Naive B cell (primary cell): ENCODE measurements at regions not wholly inside any gene's neighbourhood (a gene's known extent, or its start where the extent isn't known, plus 50 kb on each side); places are given as distances from the start of the nearest gene placed in this dataset.

ENCODE experiments used
- ATAC-seq, 2 donors: fragments of 150-1000 bp; cut with Tn5 transposase; 2 replicates each; pipeline ENCODE4 v1.10.0; 2021; ENCODE audit warnings: low read depth in 2 of 2, mild to moderate bottlenecking in 2 of 2, moderate library complexity in 2 of 2
- DNase-seq: peaks from one replicate; pipeline ENCODE4 v3.0.0; 2022
- H3K27ac Mint-ChIP-seq, 6 donors: one replicate each; pipeline ENCODE4 v1.8.0; 2020 to 2022; ENCODE audit warnings: mild to moderate bottlenecking in 6 of 6, mixed read lengths in 6 of 6, moderate library complexity in 5 of 6, inconsistent platforms in 2 of 6
- H3K27me3 Mint-ChIP-seq, 3 donors: one replicate each; pipeline ENCODE4 v1.8.0; 2021 to 2022; ENCODE audit warnings: mixed read lengths in 3 of 3, mild to moderate bottlenecking in 1 of 3
- H3K36me3 Mint-ChIP-seq, 2 donors: one replicate each; pipeline ENCODE4 v1.8.0; 2020 to 2022; ENCODE audit warnings: mixed read lengths in 2 of 2, inconsistent platforms in 1 of 2, mild to moderate bottlenecking in 1 of 2
- H3K4me1 Mint-ChIP-seq, 3 donors: one replicate each; pipeline ENCODE4 v1.8.0; 2020 to 2022; ENCODE audit warnings: mixed read lengths in 3 of 3, inconsistent platforms in 1 of 3, mild to moderate bottlenecking in 1 of 3, moderate library complexity in 1 of 3
- H3K4me3 Mint-ChIP-seq, 8 donors: one replicate each; pipeline ENCODE4 v1.8.0; 2020 to 2022; ENCODE audit warnings: mild to moderate bottlenecking in 8 of 8, mixed read lengths in 8 of 8, moderate library complexity in 8 of 8, inconsistent platforms in 2 of 8
- H3K9me3 Mint-ChIP-seq, 7 donors: one replicate each; pipeline ENCODE4 v1.8.0; 2020 to 2022; ENCODE audit warnings: mixed read lengths in 7 of 7, mild to moderate bottlenecking in 5 of 7, inconsistent platforms in 2 of 7, moderate library complexity in 1 of 7

DNA sequence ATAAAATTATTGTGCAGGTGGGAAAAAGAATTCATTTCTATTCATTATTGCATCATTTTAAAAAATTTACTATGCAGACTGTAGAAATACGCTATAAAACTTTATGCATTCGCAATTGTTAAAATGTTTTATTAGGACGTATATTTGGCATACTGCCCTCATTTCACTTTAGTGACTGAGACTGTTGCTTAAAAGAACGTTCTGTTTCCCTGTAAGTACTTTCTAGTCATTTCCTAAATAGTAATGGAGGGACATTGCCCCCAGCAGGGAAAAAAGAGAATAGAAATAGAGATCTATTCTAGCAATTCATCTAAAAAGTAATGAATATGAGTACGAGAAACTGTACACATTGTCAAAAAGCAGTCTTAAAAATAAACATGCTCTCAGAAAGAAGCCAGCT is 1295.8 kb upstream of the TENM3 start:
- no peak for ATAC-seq
- Mint-ChIP-seq H3K27ac (no peak overlapping the region), H3K9me3 (peaks cover 0 to 7% (median 0%) of the 10 kb centered on the region in 7 donors), H3K4me1 (no peaks in the 10 kb centered on the region), H3K27me3 (no peaks in the 10 kb centered on the region), H3K36me3 (no peaks in the 10 kb centered on the region), H3K4me3 (no peak overlapping the region)
- no peak for DNase-seq

DNA sequence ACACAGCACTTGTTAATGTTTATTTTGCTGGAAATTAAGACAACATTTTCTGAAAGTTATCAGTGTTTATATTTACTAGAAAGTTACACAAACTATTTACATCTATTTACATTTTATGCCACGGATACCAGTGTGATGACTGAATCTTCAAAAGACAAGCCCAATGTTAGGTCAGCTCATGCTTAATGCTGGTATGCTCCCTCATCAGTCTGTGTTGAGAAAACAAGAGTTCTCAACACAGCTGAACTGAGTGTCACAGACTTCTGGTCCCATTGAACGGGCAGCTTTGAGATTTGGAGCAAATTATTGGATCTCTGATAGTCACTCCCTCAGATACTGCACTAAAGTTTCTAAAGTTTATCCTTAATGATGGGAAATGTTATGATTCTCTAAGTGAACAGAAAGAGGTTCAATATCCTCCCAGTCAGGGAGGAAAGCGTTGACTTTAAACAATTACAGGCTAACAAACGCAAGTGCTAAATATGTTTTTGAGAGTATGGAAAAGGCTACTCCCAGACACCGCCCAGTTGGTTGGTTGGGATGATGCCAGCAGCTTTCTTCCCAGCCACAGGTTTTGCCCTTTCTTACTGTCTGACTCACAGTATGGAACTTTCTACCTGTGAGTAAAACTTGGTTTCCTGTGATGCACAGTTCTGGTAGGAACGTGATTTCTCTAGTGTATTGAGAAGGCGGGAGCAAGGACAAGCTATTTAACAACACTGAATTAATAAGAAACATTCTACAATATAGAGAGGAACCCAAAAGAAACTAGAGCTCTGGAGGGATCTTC is 1293.6 kb upstream of the TENM3 start:
- no peak for DNase-seq
- H3K4me3 Mint-ChIP-seq: no peak overlapping the region
- ATAC-seq: no peak
- H3K27ac Mint-ChIP-seq: no peak overlapping the region
- H3K36me3 Mint-ChIP-seq: no peaks in the 10 kb centered on the region
- no peaks in the 10 kb centered on the region for H3K4me1 Mint-ChIP-seq
- peaks cover 0 to 7% (median 0%) of the 10 kb centered on the region in 7 donors for H3K9me3 Mint-ChIP-seq
- H3K27me3 Mint-ChIP-seq: no peaks in the 10 kb centered on the region

DNA sequence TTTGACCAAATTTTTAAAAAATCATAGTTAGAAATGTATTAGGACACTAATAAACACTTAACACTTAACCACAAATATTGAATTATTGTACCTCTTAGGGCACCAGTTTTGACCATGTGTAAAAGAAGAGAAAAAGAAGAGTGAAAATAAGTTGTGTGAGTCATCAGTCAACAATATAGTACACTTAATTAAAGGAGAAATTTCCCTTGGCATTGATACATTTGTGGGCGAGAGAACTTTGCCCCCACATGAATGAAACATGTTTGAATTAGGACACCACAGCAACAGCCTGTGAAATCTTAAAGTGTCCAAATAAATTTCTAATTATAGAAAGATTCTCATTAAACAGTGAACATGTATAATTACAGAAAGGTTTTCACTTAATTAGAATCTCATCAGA is 1292.8 kb upstream of the TENM3 start:
- DNase-seq (no peak), ATAC-seq (no peak)
- Mint-ChIP-seq H3K4me3 (no peak overlapping the region), H3K36me3 (no peaks in the 10 kb centered on the region), H3K27ac (no peak overlapping the region), H3K27me3 (no peaks in the 10 kb centered on the region), H3K4me1 (no peaks in the 10 kb centered on the region), H3K9me3 (peaks cover 0 to 7% (median 0%) of the 10 kb centered on the region in 7 donors)

DNA sequence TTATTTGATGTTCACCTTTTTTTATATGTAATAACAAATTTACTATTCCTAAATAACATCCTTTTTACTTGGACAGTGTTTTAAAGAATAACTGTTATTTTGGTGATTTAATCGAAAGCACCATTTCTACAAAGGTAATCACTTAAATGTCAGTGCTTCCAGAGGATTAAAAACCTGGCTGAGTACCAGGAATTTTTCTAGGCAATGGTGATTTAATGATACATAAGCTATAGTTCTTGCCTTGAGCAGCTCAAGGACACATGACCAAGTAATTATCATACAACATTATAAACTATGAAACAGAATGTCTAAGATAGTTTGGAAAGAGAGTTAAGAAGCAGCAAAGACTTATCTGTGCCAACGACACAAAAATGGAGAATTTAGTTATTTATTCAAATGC is 1291.9 kb upstream of the TENM3 start:
- peaks cover 0 to 3% (median 0%) of the 10 kb centered on the region in 7 donors for H3K9me3 Mint-ChIP-seq
- DNase-seq: no peak
- ATAC-seq: no peak

DNA sequence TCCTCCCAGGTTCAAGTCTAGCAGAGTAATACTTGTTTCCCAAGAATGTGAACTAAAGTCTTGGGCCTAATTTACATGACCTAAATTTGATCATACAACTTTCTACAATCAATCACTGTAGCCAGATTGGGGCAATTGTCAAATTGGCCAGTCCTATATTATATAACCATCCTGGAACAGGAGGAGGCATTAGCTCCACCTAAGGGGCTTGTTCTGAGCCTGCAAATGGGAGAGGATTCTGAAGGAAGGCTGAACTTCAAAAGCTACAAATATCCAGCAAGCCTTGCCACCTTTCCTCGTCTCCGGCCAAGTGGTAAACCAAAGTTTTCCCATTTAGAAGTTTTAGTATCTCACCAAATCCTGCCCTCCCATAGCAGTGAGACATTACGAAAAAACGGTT is 1289.6 kb upstream of the TENM3 start:
- Mint-ChIP-seq H3K27ac (no peak overlapping the region), H3K36me3 (no peaks in the 10 kb centered on the region), H3K4me3 (no peak overlapping the region), H3K27me3 (no peaks in the 10 kb centered on the region), H3K9me3 (no peaks in the 10 kb centered on the region), H3K4me1 (no peaks in the 10 kb centered on the region)
- ATAC-seq (no peak), DNase-seq (no peak)

More for the DNA sequence above, 1291.9 kb upstream of the TENM3 start:
- no peak overlapping the region for H3K4me3 Mint-ChIP-seq
- no peaks in the 10 kb centered on the region for H3K4me1 Mint-ChIP-seq
- H3K27me3 Mint-ChIP-seq: no peaks in the 10 kb centered on the region
- no peaks in the 10 kb centered on the region for H3K36me3 Mint-ChIP-seq
- no peak overlapping the region for H3K27ac Mint-ChIP-seq

DNA sequence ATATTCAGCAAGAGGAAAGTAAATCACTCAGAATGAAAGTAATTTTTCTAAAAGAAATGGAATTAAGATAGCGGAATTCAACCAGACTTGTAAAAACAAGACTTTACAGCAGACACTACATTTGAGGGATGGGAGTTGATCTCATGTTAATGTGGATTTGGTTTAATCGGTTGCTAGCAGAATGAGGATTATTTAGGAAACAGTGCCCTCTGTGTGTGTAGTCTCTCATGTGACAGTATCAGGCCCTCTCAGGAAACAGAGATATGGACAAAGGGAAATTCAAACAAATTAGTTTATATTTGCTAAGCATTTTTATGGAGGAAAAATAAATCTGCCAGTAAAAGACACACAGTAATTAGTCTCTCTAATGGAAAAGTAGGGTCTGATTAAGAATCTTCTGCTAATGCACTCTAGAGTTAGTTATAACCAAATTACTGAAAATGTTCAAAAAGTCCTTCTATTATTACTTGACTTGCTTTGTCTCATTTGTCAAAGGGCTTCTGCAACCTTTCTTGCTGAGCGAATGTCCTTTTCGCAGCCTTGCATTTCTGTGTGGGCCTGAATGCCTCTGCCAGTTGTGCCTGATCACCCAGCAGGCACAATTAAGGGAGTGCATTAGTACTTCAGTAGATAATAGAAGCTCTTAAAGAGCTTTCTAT is 1282.3 kb upstream of the TENM3 start:
- no peak overlapping the region for H3K27ac Mint-ChIP-seq

DNA sequence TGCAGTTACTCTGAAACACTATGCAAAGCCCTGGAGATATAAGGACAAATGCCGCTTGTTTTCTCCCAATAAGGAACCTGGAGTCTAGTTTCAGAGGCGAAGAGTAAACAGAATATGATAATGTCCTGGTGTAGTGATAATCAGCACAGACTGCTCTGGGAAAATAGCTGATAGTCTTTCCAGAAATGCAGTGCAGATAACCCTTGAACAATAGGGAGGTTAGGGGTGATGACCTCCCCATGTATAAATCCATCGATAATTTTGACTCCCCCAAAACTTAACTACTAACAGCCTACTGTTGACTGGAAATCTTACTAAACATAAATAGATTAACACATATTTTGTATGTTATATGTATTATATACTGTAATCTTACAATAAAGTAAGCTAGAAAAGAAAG is 1280.9 kb upstream of the TENM3 start:
- no peaks in the 10 kb centered on the region for H3K4me1 Mint-ChIP-seq
- peaks cover 0 to 4% (median 0%) of the 10 kb centered on the region in 7 donors for H3K9me3 Mint-ChIP-seq
- no peaks in the 10 kb centered on the region for H3K36me3 Mint-ChIP-seq
- H3K27me3 Mint-ChIP-seq: no peaks in the 10 kb centered on the region
- H3K27ac Mint-ChIP-seq: no peak overlapping the region
- DNase-seq: no peak
- H3K4me3 Mint-ChIP-seq: no peak overlapping the region
- no peak for ATAC-seq

More for the DNA sequence above, 1282.3 kb upstream of the TENM3 start:
- ATAC-seq (no peak), DNase-seq (no peak)
- Mint-ChIP-seq H3K9me3 (peaks cover 0 to 4% (median 0%) of the 10 kb centered on the region in 7 donors), H3K36me3 (no peaks in the 10 kb centered on the region), H3K4me1 (no peaks in the 10 kb centered on the region), H3K4me3 (no peak overlapping the region), H3K27me3 (no peaks in the 10 kb centered on the region)

DNA sequence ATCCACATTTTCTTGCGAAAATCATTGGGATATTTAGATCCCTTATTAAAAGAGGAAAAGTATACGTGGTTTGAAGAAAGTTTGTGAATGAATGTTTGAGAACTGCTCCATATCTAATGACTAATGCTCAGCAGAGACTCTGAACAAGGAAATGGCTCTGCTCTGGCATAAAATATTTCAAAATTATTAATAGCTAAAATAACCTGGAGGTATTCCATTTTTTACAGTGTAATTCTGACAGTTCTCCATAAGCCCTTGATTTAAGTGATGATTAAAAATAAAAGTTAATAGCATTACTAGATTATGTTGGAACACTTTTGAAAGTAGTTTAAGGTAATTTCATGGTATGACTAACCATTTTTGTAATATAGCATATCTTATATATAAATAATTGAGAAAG is 1276.9 kb upstream of the TENM3 start:
- Mint-ChIP-seq H3K4me1 (no peaks in the 10 kb centered on the region), H3K27me3 (no peaks in the 10 kb centered on the region), H3K36me3 (no peaks in the 10 kb centered on the region), H3K27ac (no peak overlapping the region), H3K9me3 (peaks cover 0 to 8% (median 0%) of the 10 kb centered on the region in 7 donors), H3K4me3 (no peak overlapping the region)
- no peak for ATAC-seq
- no peak for DNase-seq

DNA sequence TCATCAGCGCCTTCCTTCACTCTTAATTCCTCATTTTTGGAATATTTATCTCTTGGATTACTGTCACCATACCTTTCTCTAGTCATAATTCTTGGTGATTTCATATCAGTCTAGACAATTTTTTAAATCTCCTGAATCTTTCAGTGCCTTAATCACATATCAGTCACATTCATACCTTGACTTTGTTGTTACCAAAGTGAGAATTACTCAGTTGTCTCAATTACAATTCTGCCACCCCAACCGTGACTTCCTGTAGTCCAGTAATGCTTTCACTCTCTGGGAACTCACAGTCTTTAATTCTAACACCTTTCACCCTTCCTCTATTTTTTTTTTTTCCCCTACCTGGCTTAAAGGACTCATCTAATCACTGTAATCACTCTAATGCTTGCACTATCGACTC is 1275.3 kb upstream of the TENM3 start:
- Mint-ChIP-seq H3K27me3 (peaks cover 0 to 2% (median 0%) of the 10 kb centered on the region in 3 donors), H3K36me3 (no peaks in the 10 kb centered on the region), H3K9me3 (peaks cover 0 to 8% (median 0%) of the 10 kb centered on the region in 7 donors), H3K4me3 (no peak overlapping the region), H3K27ac (no peak overlapping the region), H3K4me1 (no peaks in the 10 kb centered on the region)
- no peak for DNase-seq
- ATAC-seq: no peak

DNA sequence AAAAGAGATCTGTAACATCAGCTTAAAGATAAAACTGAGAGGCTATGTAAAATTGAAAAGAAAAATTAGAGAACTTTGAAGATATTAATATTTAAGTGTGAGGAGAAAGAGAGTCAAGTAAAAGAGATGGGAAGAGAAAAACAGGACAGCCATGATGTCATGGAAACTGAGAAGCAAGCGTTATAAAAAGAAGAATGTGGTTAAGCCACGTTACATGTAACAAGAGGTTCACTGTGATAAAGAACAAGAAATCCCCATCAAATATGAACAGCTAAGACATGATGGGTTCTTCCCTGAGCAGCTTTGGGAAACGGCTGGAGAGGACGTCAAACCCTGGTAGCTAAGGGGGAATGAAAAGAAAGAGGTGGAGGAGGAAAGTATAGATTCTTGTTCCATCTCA is 1269.3 kb upstream of the TENM3 start:
- Mint-ChIP-seq H3K9me3 (peaks cover 0 to 2% (median 0%) of the 10 kb centered on the region in 7 donors), H3K27me3 (peaks cover 0 to 4% (median 0%) of the 10 kb centered on the region in 3 donors), H3K27ac (no peak overlapping the region), H3K4me1 (no peaks in the 10 kb centered on the region), H3K4me3 (no peak overlapping the region), H3K36me3 (no peaks in the 10 kb centered on the region)
- DNase-seq (no peak), ATAC-seq (no peak)

DNA sequence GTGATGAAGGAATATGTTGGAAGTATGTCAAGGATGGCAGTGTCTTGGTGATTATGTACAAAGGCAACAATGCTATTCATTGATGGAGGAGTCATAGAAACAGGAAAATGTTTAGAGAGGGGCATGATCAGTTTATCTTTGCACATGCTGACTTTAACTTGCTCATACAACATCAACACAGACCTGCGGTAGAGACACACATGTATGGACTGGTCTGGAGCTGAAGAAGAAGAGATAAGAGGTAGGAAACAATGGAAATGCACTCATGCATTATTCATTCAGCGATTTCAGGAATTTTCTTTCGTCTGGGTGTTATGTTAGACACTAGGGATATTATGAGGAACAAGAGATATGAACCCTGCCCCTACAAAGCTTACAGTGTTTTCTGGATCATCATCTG is 1252.3 kb upstream of the TENM3 start:
- Mint-ChIP-seq H3K9me3 (peaks cover 0 to 4% (median 0%) of the 10 kb centered on the region in 7 donors), H3K36me3 (no peaks in the 10 kb centered on the region), H3K27ac (no peak overlapping the region), H3K4me3 (no peak overlapping the region), H3K27me3 (no peaks in the 10 kb centered on the region), H3K4me1 (no peaks in the 10 kb centered on the region)
- DNase-seq (no peak), ATAC-seq (no peak)

DNA sequence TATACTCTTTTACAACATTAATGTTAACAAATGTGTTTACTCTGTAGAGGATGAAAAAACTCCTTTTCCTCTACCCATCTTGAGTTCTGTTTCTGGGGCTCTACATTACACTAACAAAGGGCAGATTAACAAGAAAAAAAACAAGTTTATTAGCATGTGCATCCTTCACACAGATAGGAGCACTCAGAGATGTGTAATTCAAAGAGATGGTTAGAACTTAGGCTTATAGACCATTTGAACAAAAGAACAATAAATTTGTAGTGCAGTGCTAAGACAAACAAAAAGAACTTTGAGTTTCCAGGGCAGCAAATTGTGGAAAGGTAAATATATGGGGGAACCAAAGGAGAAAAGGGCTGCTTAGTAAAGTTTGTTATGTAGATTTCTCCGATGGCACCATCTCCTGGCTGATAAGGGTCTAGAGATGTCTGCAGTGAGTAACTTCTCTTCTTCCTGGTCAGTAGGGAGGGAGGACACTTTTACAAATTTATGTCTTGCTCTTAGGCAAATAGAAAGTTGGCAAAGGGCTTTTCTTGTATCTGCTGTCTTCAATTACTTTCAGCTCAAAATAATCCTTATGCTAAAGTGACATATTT is 1249.9 kb upstream of the TENM3 start:
- H3K27me3 Mint-ChIP-seq: no peaks in the 10 kb centered on the region
- H3K4me1 Mint-ChIP-seq: no peaks in the 10 kb centered on the region
- peaks cover 0 to 4% (median 2%) of the 10 kb centered on the region in 7 donors for H3K9me3 Mint-ChIP-seq
- ATAC-seq (no peak), DNase-seq (no peak)
- H3K36me3 Mint-ChIP-seq: no peaks in the 10 kb centered on the region
- no peak overlapping the region for H3K27ac Mint-ChIP-seq
- H3K4me3 Mint-ChIP-seq: no peak overlapping the region

DNA sequence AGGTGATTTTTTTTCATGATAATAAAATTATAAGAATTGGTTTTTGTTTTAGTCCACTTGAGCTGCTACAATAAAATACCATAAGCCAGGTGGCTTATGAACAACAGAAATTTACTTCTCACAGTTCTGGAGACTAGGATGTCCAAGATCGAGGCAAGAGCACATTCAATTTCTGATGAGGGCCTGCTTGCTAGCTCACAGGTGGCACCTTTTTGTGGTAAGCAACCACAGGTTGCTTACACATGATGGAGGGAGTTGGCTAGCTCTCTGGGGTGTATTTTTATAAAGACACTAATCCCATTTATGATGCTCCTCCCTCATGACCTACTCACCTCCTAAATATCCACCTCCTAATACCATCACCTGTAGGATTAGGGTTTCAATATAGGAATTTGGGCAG is 1248.5 kb upstream of the TENM3 start:
- DNase-seq: no peak
- ATAC-seq: no peak
- Mint-ChIP-seq H3K4me3 (no peak overlapping the region), H3K27me3 (no peaks in the 10 kb centered on the region), H3K27ac (no peak overlapping the region), H3K36me3 (no peaks in the 10 kb centered on the region), H3K9me3 (peaks cover 0 to 4% (median 2%) of the 10 kb centered on the region in 7 donors), H3K4me1 (no peaks in the 10 kb centered on the region)

DNA sequence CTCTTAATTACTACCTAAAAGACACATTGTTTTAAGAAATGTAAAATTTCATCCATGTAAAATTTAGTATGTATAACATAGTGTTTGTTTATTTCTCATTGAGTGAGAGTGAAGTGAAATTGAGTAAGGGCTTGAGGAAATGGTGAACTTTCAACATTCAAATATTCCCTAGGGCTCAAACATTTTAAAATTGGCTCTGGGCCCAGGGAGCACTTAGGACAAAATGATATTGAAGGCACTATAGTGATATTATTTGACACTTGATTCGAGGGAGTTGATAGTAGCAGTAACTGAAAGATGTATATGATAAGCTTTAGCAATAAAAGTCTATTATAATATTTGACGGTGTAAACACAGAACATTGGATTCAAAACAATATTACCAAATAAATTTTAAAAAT is 1244.0 kb upstream of the TENM3 start:
- no peak for ATAC-seq
- no peaks in the 10 kb centered on the region for H3K27me3 Mint-ChIP-seq
- no peak for DNase-seq
- H3K4me3 Mint-ChIP-seq: no peak overlapping the region
- H3K27ac Mint-ChIP-seq: no peak overlapping the region
- H3K9me3 Mint-ChIP-seq: peaks cover 3 to 12% (median 6%) of the 10 kb centered on the region in 7 donors
- H3K4me1 Mint-ChIP-seq: no peaks in the 10 kb centered on the region
- H3K36me3 Mint-ChIP-seq: no peaks in the 10 kb centered on the region
